K562 (cell line): ENCODE measurements at regions not wholly inside any gene's neighbourhood (a gene's known extent, or its start where the extent isn't known, plus 50 kb on each side); places are given as distances from the start of the nearest gene placed in this dataset.
"Not testable (repeated sequence)": the region's sequence is repeated elsewhere in the genome, so short reads cannot be mapped to it uniquely, and the experiment has no call there.

ENCODE experiments used
- ATAC-seq: fragments of 200-7000 bp; cut with Tn5 transposase; 3 replicates; pipeline ENCODE4 v1.9.1; 2020; ENCODE audit warnings: moderate library complexity
- BruUV-seq: library from RNA; stranded (reverse); fragments of 400-500 nt; replicated peaks from 2 replicates; lab custom pipeline; 2021; lab: Mats Ljungman, UMichigan
- CTCF ChIA-PET: fragments of 300-600 bp; formaldehyde crosslinking; extraction: SDS; loops from one replicate; lab custom pipeline; 2021; ENCODE audit warnings: low intra/inter-chr PET ratio; lab: Yijun Ruan, JAX
- POLR2A ChIA-PET: fragments of 300-600, 350-650 bp; sonication (Branson Sonifier 250); formaldehyde crosslinking; extraction: SDS; loops from one replicate; lab custom pipeline; 2021; ENCODE audit warnings: antibody characterized with exemption, inconsistent platforms; lab: Yijun Ruan, JAX
- DNase-seq, 4 experiments: peaks; one replicate each; pipeline versions ENCODE4 v3.0.0 to v3.0.0-alpha.2; 2011 to 2018; ENCODE audit warnings: low spot score in 3 of 4, mixed read lengths in 3 of 4; ENCODE audit errors: extremely low read depth in 1 of 4
- FAIRE-seq: peaks from 2 replicates; lab custom pipeline; 2011; peaks lifted over from hg19 to GRCh38; lab: Jason Lieb, UNC
- H2AFZ ChIP-seq: 2 replicates; pipeline ENCODE4 v1.6.0; 2011; ENCODE audit warnings: low read depth, low read length, control low read depth, inconsistent platforms
- H3K27ac ChIP-seq: fragments of 200-600 bp; 3 replicates; pipeline ENCODE4 v1.8.0; 2011; ENCODE audit warnings: low read depth, mild to moderate bottlenecking, control low read depth, inconsistent platforms, low read length, moderate library complexity, mixed read lengths; ENCODE audit errors: extremely low read depth
- H3K27me3 ChIP-seq, 2 experiments: fragments of 300-600 bp in 1 of 2; 2 replicates in 1 of 2; 3 replicates in 1 of 2; pipeline versions ENCODE4 v1.6.0 to v1.8.0; 2011; ENCODE audit warnings: inconsistent platforms in 2 of 2, low read length in 2 of 2, mild to moderate bottlenecking in 1 of 2, mixed read lengths in 1 of 2, moderate library complexity in 1 of 2; ENCODE audit not compliant: control insufficient read depth in 2 of 2, insufficient read depth in 2 of 2
- H3K36me3 ChIP-seq: fragments of 300-600 bp; 3 replicates; pipeline ENCODE4 v1.8.0; 2011; ENCODE audit warnings: mild to moderate bottlenecking, low read length, inconsistent platforms; ENCODE audit not compliant: control insufficient read depth, insufficient read depth
- H3K4me1 ChIP-seq, 2 experiments: fragments of 200-600 bp in 1 of 2; replicated peaks in 1 of 2; 2 replicates in 1 of 2; 3 replicates in 1 of 2; pipeline versions ENCODE4 v1.5.1 to v1.8.0; 2011; ENCODE audit warnings: inconsistent platforms in 2 of 2, low read length in 2 of 2, mild to moderate bottlenecking in 1 of 2, mixed read lengths in 1 of 2, moderate library complexity in 1 of 2; ENCODE audit not compliant: control insufficient read depth in 2 of 2, insufficient read depth in 2 of 2
- H3K4me2 ChIP-seq: 2 replicates; pipeline ENCODE4 v1.6.1; 2011; ENCODE audit warnings: low read length, control low read depth, inconsistent platforms, mixed read lengths; ENCODE audit not compliant: insufficient read depth
- H3K4me3 ChIP-seq: fragments of 200-600 bp; sonication (generic), shearing (Covaris generic); 2 replicates; pipeline ENCODE4 v1.5.1; 2016; ENCODE audit warnings: control low read depth, inconsistent platforms
- H3K79me2 ChIP-seq: fragments of 200-600 bp; 3 replicates; pipeline ENCODE4 v1.8.0; 2011; ENCODE audit warnings: low read length, inconsistent platforms; ENCODE audit not compliant: control insufficient read depth, insufficient read depth
- H3K9ac ChIP-seq, 2 experiments: 2 replicates each; pipeline versions ENCODE4 v1.6.0 to v1.6.1; 2011; ENCODE audit warnings: low read depth in 2 of 2, low read length in 2 of 2, control low read depth in 1 of 2, inconsistent platforms in 1 of 2, mild to moderate bottlenecking in 1 of 2, mixed read lengths in 1 of 2; ENCODE audit not compliant: insufficient read depth in 1 of 2
- H3K9me1 ChIP-seq: one replicate; pipeline ENCODE4 v1.6.0; 2011; ENCODE audit warnings: inconsistent platforms, mild to moderate bottlenecking, low read length, moderate library complexity; ENCODE audit not compliant: control insufficient read depth, insufficient read depth
- H3K9me3 ChIP-seq: replicated peaks from 2 replicates; pipeline ENCODE4 v1.5.1; 2011; ENCODE audit warnings: low read depth, low read length, inconsistent platforms; ENCODE audit not compliant: control insufficient read depth, insufficient read depth
- H4K20me1 ChIP-seq: replicated peaks from 2 replicates; pipeline ENCODE4 v1.6.1; 2011; ENCODE audit warnings: low read length, inconsistent platforms, mixed read lengths; ENCODE audit not compliant: control insufficient read depth, insufficient read depth
- C11orf30 ChIP-seq: fragments of 450-650 bp; IDR thresholded peaks from 2 replicates; pipeline ENCODE4 v1.6.1; 2016; ENCODE audit warnings: low read depth, mild to moderate bottlenecking
- MAFF ChIP-seq: IDR thresholded peaks from 2 replicates; pipeline ENCODE4 v1.6.1; 2012; ENCODE audit warnings: low read length, improper control_type of control experiment
- MAFG ChIP-seq: fragments of 450-650 bp; conservative IDR thresholded peaks from 2 replicates; pipeline ENCODE4 v1.6.1; 2016; ENCODE audit warnings: missing genetic modification characterization, missing compliant biosample characterization
- MAFK ChIP-seq: IDR thresholded peaks from 2 replicates; pipeline ENCODE4 v1.6.1; 2011; ENCODE audit warnings: low read length, improper control_type of control experiment
- RFX1 ChIP-seq: fragments of 450-650 bp; IDR thresholded peaks from 2 replicates; pipeline ENCODE4 v1.6.1; 2016; ENCODE audit warnings: mild to moderate bottlenecking, moderate library complexity
- ZFP36 ChIP-seq: fragments of 150-350 bp; IDR thresholded peaks from 2 replicates; pipeline ENCODE4 v1.6.1; 2018; ENCODE audit warnings: low read length, low read depth; ENCODE audit not compliant: partially characterized antibody
- ZNF316 ChIP-seq: fragments of 450-650 bp; IDR thresholded peaks from 2 replicates; pipeline ENCODE4 v1.6.1; 2016
- WGBS: fragments of 100-300 bp; shearing (Covaris generic); methylation state at CpG from one replicate; pipeline ENCODE4 v1.1.6; 2016; ENCODE audit warnings: low coverage, mixed read lengths; ENCODE audit not compliant: insufficient coverage; ENCODE audit errors: missing lambda C conversion rate; 5-methylcytosine and 5-hydroxymethylcytosine counted together
- in situ Hi-C: fragments of 300-500 bp; cut with MboI; formaldehyde crosslinking; loops from 4 replicates; pipeline ENCODE4 v1.15.0; 2018; ENCODE audit warnings: inconsistent platforms, mixed read lengths
- intact Hi-C: fragments of 100-400 bp; cut with micrococcal nuclease; formaldehyde crosslinking; loops from 2 replicates; pipeline ENCODE4 v1.14.2; 2022

GRCh38 chr21:17398954-17399353 is 113.9 kb upstream of the CXADR start:
- H3K9ac ChIP-seq, H3K4me2 ChIP-seq, DNase-seq, BruUV-seq, H3K9me3 ChIP-seq, CTCF ChIA-PET, H3K36me3 ChIP-seq, H3K9me1 ChIP-seq, H3K4me3 ChIP-seq, H3K27me3 ChIP-seq, POLR2A ChIA-PET, H2AFZ ChIP-seq, intact Hi-C loops, H4K20me1 ChIP-seq, H3K4me1 ChIP-seq, FAIRE-seq, H3K27ac ChIP-seq, in situ Hi-C loops, H3K79me2 ChIP-seq, ATAC-seq: not testable (repeated sequence)
- WGBS: 0% methylated on average over 4 of the region's 4 CpGs

GRCh38 chr21:17402937-17403336 is 109.9 kb upstream of the CXADR start:
- Histone ChIP-seq H3K4me3 (no peak overlapping the region), H3K27ac (no peak overlapping the region), H3K9ac (no peak overlapping the region), H4K20me1 (no peaks in the 10 kb centered on the region), H3K9me3 (no peaks in the 10 kb centered on the region), H3K4me1 (no peaks in the 10 kb centered on the region), H3K79me2 (no peaks in the 10 kb centered on the region), H3K4me2 (no peak overlapping the region), H3K9me1 (no peaks in the 10 kb centered on the region), H3K36me3 (no peaks in the 10 kb centered on the region), H3K27me3 (no peaks in the 10 kb centered on the region)
- FAIRE-seq (no peak), ATAC-seq (no peak), DNase-seq (no peak)
- no TSS peak for BruUV-seq
- CTCF ChIA-PET: no interaction called here
- POLR2A ChIA-PET: no interaction called here
- intact Hi-C loops (no loop called here), in situ Hi-C loops (no loop called here)
- WGBS: 4% methylated on average over 3 of the region's 3 CpGs
- TF ChIP-seq RFX1 (no peak), C11orf30 (peak; percentile 18; the same call in 1 of the 2 replicates), ZNF316 (peak; percentile 43; the same call in 1 of the 2 replicates), MAFF (peak; percentile 63), MAFG (tag) (0 out of 2 replicates have a peak, but pooled peaks have one; percentile 22), ZFP36 (no peak), MAFK (peak; percentile 60)
- TF ChIP-seq, all 486 proteins: peak for 5
- H2AFZ ChIP-seq: no peak overlapping the region
